ENCODE measurements at regions not wholly inside any gene's neighbourhood (a gene's known extent, or its start where the extent isn't known, plus 50 kb on each side); places are given as distances from the start of the nearest gene placed in this dataset.

DNA sequence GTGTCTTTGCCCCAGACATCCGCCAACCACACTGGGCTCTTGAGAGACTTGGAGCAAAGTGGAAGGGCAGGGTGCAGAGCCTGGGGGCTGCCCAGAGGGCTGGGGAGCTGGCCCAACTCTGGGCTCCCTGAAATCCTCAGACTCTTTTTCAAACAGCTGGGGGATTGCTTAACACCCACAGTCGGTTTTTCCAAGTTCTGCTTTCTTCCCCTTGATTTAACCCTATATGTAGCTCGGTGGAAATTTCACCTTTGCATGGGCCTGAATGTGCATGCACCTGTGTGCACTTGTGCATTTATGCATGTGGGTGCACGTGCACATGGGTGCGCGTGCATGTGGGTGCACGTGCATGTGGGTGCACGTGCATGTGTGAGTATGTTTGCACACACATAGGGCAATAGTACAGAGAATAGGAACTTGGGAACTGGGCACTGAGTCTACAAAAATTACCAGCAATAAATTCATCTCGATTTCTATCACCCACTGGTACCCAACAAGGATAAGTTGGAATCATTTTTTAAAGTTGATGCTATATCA lies 52.3 kb upstream of the RFLNA start:
- DNase-seq (ENCODE audit: unreplicated experiment) = no peak
- H3K4me3 Mint-ChIP-seq (ENCODE audit: unreplicated experiment) = no peak overlapping the region
- ChIA-PET CTCF (interaction anchor here (0.6 kb wide), 1 partner anchor 196 kb away, joined by 3 read pairs; no protein-coding TSS in a partner anchor), POLR2A (no interaction called here)
- TF ChIP-seq, protein P1, sequence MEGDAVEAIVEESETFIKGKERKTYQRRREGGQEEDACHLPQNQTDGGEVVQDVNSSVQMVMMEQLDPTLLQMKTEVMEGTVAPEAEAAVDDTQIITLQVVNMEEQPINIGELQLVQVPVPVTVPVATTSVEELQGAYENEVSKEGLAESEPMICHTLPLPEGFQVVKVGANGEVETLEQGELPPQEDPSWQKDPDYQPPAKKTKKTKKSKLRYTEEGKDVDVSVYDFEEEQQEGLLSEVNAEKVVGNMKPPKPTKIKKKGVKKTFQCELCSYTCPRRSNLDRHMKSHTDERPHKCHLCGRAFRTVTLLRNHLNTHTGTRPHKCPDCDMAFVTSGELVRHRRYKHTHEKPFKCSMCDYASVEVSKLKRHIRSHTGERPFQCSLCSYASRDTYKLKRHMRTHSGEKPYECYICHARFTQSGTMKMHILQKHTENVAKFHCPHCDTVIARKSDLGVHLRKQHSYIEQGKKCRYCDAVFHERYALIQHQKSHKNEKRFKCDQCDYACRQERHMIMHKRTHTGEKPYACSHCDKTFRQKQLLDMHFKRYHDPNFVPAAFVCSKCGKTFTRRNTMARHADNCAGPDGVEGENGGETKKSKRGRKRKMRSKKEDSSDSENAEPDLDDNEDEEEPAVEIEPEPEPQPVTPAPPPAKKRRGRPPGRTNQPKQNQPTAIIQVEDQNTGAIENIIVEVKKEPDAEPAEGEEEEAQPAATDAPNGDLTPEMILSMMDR (IDR thresholded peaks at IDR 0.05; ENCODE audit: unreplicated experiment) = no peak
- BruUV-seq (replicated peaks) = no TSS peak
- H3K27me3 Mint-ChIP-seq (ENCODE audit: insufficient read depth, unreplicated experiment) = peaks cover 22% of the 10 kb centered on the region
- H3K36me3 Mint-ChIP-seq (ENCODE audit: insufficient read depth, unreplicated experiment) = no peaks in the 10 kb centered on the region
- H3K9me3 Mint-ChIP-seq (ENCODE audit: unreplicated experiment) = peaks cover 9% of the 10 kb centered on the region
- intact Hi-C loops (cut with micrococcal nuclease) = no loop called here
- no peak overlapping the region for H3K27ac Mint-ChIP-seq (ENCODE audit: low read depth, unreplicated experiment)
- no peaks in the 10 kb centered on the region for H3K4me1 Mint-ChIP-seq (ENCODE audit: insufficient read depth, unreplicated experiment)

DNA sequence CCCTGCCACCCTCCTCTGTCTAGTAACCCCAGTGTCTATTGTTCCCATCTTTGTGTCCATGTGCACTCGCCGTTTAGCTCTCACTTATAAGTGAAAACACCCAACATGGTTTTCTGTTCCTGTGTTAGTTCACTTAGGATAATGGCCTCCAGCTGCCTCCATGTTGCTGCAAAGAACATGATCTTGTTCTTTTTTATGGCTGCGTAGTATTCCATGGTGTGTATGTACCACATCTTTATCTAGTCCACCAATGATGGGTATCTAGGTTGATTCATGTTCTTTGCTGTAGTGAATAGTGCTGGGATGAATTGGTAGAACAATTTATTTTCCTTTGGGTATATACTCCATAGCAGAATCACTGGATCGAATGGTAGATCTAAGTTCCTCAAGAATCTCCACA lies 51.0 kb upstream of the RFLNA start:
- CTCF ChIA-PET = no interaction called here

More for the DNA sequence above, 51.0 kb upstream of the RFLNA start:
- peaks cover 9% of the 10 kb centered on the region for H3K9me3 Mint-ChIP-seq (ENCODE audit: unreplicated experiment)
- POLR2A ChIA-PET = no interaction called here
- DNase-seq (ENCODE audit: unreplicated experiment) = no peak
- H3K27ac Mint-ChIP-seq (ENCODE audit: low read depth, unreplicated experiment) = no peak overlapping the region
- H3K27me3 Mint-ChIP-seq (ENCODE audit: insufficient read depth, unreplicated experiment) = peaks cover 35% of the 10 kb centered on the region
- TF ChIP-seq, protein P1 (IDR thresholded peaks at IDR 0.05; ENCODE audit: unreplicated experiment) = no peak
- H3K36me3 Mint-ChIP-seq (ENCODE audit: insufficient read depth, unreplicated experiment) = no peaks in the 10 kb centered on the region
- BruUV-seq (replicated peaks) = no TSS peak
- H3K4me3 Mint-ChIP-seq (ENCODE audit: unreplicated experiment) = no peak overlapping the region
- no peaks in the 10 kb centered on the region for H3K4me1 Mint-ChIP-seq (ENCODE audit: insufficient read depth, unreplicated experiment)
- intact Hi-C loops (cut with micrococcal nuclease) = no loop called here

Measured in MCF 10A (cell line).